K562 (cell line): ENCODE measurements at regions not wholly inside any gene's neighbourhood (a gene's known extent, or its start where the extent isn't known, plus 50 kb on each side); places are given as distances from the start of the nearest gene placed in this dataset.

Experiments
- DEAF1 ChIP-seq: fragments of 450-650 bp; formaldehyde crosslinking; IDR thresholded peaks from 2 replicates; pipeline ENCODE4 v1.4.0; 2020; ENCODE audit warnings: mild to moderate bottlenecking, moderate library complexity
- IRF9 ChIP-seq: fragments of 450-650 bp; IDR thresholded peaks from 2 replicates; pipeline ENCODE4 v1.6.1; 2016; ENCODE audit warnings: missing biosample characterization, missing genetic modification characterization
- LARP7 ChIP-seq: fragments of 450-650 bp; IDR thresholded peaks from 2 replicates; pipeline ENCODE4 v1.6.1; 2016
- PML ChIP-seq: IDR thresholded peaks from 2 replicates; pipeline ENCODE4 v1.6.1; 2012; ENCODE audit warnings: low read length, inconsistent platforms
- TF ChIP-seq, protein P1 (sequence below), 2 experiments: fragments of 450-650 bp; formaldehyde crosslinking in 1 of 2; IDR thresholded peaks; 2 replicates each; pipeline versions ENCODE4 v1.4.0 to v1.6.1; 2014 to 2020; ENCODE audit warnings: mild to moderate bottlenecking in 2 of 2, borderline replicate concordance in 1 of 2, low read depth in 1 of 2
- TF ChIP-seq, protein P2 (sequence below), 3 experiments: IDR thresholded peaks in 2 of 3; conservative IDR thresholded peaks in 1 of 3; 2 replicates each; pipeline ENCODE4 v1.5.1; 2011 to 2012; ENCODE audit warnings: low read length in 3 of 3, mild to moderate bottlenecking in 3 of 3, control low read depth in 2 of 3, improper control_type of control experiment in 1 of 3, inconsistent platforms in 1 of 3, low read depth in 1 of 3, mixed read lengths in 1 of 3, moderate library complexity in 1 of 3; ENCODE audit not compliant: insufficient read depth in 2 of 3

DNA sequence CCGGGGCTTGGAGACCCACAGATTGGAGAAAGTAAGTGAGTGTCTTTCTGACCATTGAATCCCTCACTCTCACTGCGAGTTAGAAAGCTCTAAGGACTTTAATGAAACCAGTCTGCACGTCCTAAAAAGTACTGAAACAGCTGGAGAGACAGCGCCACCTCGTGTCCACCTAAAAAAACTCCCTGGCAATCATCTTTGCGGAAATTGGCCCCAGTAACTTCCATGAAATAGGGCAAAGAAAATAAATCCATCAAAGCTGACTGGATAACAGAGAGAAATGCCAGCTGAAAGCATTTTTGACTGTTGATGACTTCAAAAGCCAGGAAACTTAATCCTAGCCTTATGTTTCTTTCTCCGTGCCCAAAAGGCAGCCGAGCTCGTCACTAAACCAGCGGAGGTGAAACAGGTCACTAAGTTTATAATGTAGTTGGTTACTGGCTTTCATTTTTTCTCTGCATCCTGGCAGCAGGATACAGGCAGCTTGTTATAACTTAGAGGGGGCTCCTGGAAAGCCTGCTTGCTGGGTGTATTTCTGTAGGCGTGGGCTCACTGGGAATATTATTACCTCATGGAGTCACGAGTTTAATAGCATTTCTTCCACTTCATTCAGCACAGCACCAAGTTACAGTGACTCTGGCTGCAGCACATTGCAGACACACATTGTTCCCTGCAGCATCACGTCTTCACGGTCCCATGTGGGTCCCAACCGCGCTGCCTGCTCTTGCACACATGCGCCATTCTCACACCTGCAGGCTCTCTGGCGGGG, 266.5 kb downstream of the HRH4 start (continued):
- TF ChIP-seq, protein P1, sequence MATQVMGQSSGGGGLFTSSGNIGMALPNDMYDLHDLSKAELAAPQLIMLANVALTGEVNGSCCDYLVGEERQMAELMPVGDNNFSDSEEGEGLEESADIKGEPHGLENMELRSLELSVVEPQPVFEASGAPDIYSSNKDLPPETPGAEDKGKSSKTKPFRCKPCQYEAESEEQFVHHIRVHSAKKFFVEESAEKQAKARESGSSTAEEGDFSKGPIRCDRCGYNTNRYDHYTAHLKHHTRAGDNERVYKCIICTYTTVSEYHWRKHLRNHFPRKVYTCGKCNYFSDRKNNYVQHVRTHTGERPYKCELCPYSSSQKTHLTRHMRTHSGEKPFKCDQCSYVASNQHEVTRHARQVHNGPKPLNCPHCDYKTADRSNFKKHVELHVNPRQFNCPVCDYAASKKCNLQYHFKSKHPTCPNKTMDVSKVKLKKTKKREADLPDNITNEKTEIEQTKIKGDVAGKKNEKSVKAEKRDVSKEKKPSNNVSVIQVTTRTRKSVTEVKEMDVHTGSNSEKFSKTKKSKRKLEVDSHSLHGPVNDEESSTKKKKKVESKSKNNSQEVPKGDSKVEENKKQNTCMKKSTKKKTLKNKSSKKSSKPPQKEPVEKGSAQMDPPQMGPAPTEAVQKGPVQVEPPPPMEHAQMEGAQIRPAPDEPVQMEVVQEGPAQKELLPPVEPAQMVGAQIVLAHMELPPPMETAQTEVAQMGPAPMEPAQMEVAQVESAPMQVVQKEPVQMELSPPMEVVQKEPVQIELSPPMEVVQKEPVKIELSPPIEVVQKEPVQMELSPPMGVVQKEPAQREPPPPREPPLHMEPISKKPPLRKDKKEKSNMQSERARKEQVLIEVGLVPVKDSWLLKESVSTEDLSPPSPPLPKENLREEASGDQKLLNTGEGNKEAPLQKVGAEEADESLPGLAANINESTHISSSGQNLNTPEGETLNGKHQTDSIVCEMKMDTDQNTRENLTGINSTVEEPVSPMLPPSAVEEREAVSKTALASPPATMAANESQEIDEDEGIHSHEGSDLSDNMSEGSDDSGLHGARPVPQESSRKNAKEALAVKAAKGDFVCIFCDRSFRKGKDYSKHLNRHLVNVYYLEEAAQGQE (IDR thresholded peaks at IDR 0.05; ENCODE audit: borderline replicate concordance), result peak; percentile 65; the same call in 1 of the 2 replicates
- TF ChIP-seq, protein P1 (CRISPR knock-in tag; IDR thresholded peaks at IDR 0.05; ENCODE audit: low read depth), result no peak
- TF ChIP-seq IRF9 (tag) (no peak), LARP7 (no peak), DEAF1 (CRISPR knock-in tag) (0 out of 2 replicates have a peak, but pooled peaks have one; percentile 10), PML (no peak)
- TF ChIP-seq, protein P2, sequence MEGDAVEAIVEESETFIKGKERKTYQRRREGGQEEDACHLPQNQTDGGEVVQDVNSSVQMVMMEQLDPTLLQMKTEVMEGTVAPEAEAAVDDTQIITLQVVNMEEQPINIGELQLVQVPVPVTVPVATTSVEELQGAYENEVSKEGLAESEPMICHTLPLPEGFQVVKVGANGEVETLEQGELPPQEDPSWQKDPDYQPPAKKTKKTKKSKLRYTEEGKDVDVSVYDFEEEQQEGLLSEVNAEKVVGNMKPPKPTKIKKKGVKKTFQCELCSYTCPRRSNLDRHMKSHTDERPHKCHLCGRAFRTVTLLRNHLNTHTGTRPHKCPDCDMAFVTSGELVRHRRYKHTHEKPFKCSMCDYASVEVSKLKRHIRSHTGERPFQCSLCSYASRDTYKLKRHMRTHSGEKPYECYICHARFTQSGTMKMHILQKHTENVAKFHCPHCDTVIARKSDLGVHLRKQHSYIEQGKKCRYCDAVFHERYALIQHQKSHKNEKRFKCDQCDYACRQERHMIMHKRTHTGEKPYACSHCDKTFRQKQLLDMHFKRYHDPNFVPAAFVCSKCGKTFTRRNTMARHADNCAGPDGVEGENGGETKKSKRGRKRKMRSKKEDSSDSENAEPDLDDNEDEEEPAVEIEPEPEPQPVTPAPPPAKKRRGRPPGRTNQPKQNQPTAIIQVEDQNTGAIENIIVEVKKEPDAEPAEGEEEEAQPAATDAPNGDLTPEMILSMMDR (IDR thresholded peaks at IDR 0.05 in 2 of 3, conservative IDR thresholded peaks at IDR 0.05 in 1 of 3; ENCODE audit: insufficient read depth in 2 of 3, low read depth in 1 of 3, low read length in 3 of 3), result peak; percentile 61 to 88 (median 85)
- TF ChIP-seq, all 486 proteins: peak for 6
